Stimulated activated CD4-positive, alpha-beta T cell treated with anti-CD3 and anti-CD28 coated beads, Interleukin-15, amount 100 ng/mL, for 1 hour (primary cell): ENCODE measurements at regions not wholly inside any gene's neighbourhood (a gene's known extent, or its start where the extent isn't known, plus 50 kb on each side); places are given as distances from the start of the nearest gene placed in this dataset.
"Not testable (repeated sequence)": the region's sequence is repeated elsewhere in the genome, so short reads cannot be mapped to it uniquely, and the experiment has no call there.

ENCODE experiments used
- DNase-seq, 2 donors: peaks; one replicate each; pipeline ENCODE4 v3.0.0-alpha.2; 2020; ENCODE audit warnings: low read depth in 1 of 2, low spot score in 1 of 2

GRCh38 chr21:5103880-5104561 lies 5417.4 kb upstream of the TPTE start:
- peak in 1 of 2 donors; percentile 25 for DNase-seq

GRCh38 chr21:5104562-5104928 lies 5416.8 kb upstream of the TPTE start:
- DNase-seq = not testable (repeated sequence)

- DNase-seq = not testable (repeated sequence)
Measured at GRCh38 chr21:5105939-5106708, 5415.3 kb upstream of the TPTE start.

- DNase-seq = not testable (repeated sequence)
Measured at GRCh38 chr21:5106767-5107464, 5414.5 kb upstream of the TPTE start.

- not testable (repeated sequence) for DNase-seq
Measured at GRCh38 chr21:5107637-5108036, 5413.7 kb upstream of the TPTE start.

- not testable (repeated sequence) for DNase-seq
Measured at GRCh38 chr21:5108048-5108775, 5413.2 kb upstream of the TPTE start.

GRCh38 chr21:5111197-5111596 lies 5410.2 kb upstream of the TPTE start:
- not testable (repeated sequence) for DNase-seq

- not testable (repeated sequence) for DNase-seq
Measured at GRCh38 chr21:5113092-5113491, 5408.3 kb upstream of the TPTE start.

- DNase-seq = not testable (repeated sequence)
Measured at GRCh38 chr21:5114468-5114867, 5406.9 kb upstream of the TPTE start.

GRCh38 chr21:5114893-5115645 lies 5406.3 kb upstream of the TPTE start:
- not testable (repeated sequence) for DNase-seq

- DNase-seq = not testable (repeated sequence)
Measured at GRCh38 chr21:5115646-5116343, 5405.6 kb upstream of the TPTE start.

- DNase-seq = not testable (repeated sequence)
Measured at GRCh38 chr21:5116344-5117123, 5404.8 kb upstream of the TPTE start.

- DNase-seq = not testable (repeated sequence)
Measured at GRCh38 chr21:5117135-5117534, 5404.2 kb upstream of the TPTE start.

GRCh38 chr21:5117666-5118295 lies 5403.6 kb upstream of the TPTE start:
- not testable (repeated sequence) for DNase-seq

GRCh38 chr21:5118296-5118679 lies 5403.1 kb upstream of the TPTE start:
- DNase-seq = not testable (repeated sequence)

- not testable (repeated sequence) for DNase-seq
Measured at GRCh38 chr21:5119179-5119578, 5402.2 kb upstream of the TPTE start.

GRCh38 chr21:5121399-5121798 lies 5400.0 kb upstream of the TPTE start:
- not testable (repeated sequence) for DNase-seq

GRCh38 chr21:5121849-5122248 lies 5399.5 kb upstream of the TPTE start:
- not testable (repeated sequence) for DNase-seq

- DNase-seq = peak; percentile 51 to 64
Measured at GRCh38 chr21:5123655-5124054, 5397.7 kb upstream of the TPTE start.
